Right renal pelvis (tissue), 4 donors: ENCODE measurements at regions not wholly inside any gene's neighbourhood (a gene's known extent, or its start where the extent isn't known, plus 50 kb on each side); places are given as distances from the start of the nearest gene placed in this dataset.
A peak's percentile ranks its signal among the peaks of the same experiment; 100 is the strongest.
"Not testable (repeated sequence)": the region's sequence is repeated elsewhere in the genome, so short reads cannot be mapped to it uniquely, and the experiment has no call there.

Experiments used
- DNase-seq, 4 donors: peaks; one replicate each; pipeline ENCODE4 v3.0.0-alpha.2; 2013; ENCODE audit warnings: low read depth in 4 of 4, low spot score in 3 of 4, missing footprints in 1 of 4

- no peak for DNase-seq
Observed at GRCh38 chr3:8298021-8298954, 203.3 kb upstream of the LMCD1 start.

GRCh38 chr3:8301977-8302735 lies 199.5 kb upstream of the LMCD1 start:
- DNase-seq, result peak; percentile 32 to 51 (median 45)

DNA sequence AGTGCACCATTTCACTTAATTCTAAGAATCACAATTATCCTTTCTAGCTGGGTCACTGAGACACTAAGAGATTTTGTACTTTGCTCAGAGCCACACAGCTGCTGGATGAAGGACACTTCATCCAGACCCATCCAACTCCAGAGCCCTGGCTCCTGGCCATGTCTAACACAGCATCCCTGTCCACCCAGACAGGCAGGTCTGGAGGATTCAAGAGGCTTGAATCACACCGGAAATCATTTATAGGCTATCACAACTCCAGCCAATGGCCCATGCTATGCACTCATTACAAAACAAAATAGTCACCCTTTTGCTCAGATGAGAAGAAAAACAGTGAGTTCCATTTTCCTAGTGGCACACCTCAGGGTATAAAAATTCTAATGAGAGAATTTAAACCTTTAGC lies 198.2 kb upstream of the LMCD1 start:
- no peak for DNase-seq

DNA sequence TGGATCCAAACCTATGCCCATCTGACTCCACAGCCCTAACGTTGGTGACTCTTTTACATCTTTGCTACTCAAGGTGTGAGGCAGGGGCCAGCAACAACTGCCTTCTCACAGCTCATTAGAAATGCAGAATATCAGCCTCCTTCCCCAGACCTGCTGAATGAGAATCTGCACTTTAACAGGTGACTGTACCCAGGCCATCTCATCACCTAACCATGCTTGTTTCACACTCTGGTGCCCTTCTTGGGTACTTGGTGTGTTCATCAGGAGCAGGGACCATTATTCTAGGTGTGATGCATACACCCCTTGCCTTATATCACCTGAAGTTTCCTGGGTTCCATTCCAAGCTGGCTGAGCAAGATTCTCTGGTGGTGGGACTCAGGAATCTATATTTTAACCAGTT lies 196.3 kb upstream of the LMCD1 start:
- no peak for DNase-seq

DNA sequence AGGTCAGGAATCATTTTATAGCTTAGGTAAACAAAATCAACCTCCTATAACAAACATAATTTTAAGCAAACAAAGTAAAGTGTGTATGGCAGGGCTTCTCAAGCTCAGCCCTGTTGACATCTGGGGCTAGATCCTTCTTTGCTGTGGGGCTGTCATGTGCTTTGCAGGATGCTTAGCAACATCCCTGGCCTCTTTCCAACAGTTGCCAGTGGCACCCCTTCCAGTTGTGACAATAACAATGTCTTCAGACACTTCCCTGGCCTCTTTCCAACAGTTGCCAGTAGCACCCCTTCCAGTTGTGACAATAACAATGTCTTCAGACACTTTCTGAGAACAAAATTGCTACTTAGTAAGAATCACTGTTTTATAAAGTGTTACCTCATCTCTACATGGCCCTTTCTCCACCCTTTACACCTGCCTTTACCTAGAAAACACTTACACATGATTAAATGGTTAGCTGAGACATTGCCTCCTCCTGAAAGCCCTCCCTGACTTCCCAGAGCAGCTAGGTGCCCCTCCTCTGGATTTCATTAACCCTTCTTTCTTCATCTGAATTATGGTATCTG lies 194.0 kb upstream of the LMCD1 start:
- no peak for DNase-seq

DNA sequence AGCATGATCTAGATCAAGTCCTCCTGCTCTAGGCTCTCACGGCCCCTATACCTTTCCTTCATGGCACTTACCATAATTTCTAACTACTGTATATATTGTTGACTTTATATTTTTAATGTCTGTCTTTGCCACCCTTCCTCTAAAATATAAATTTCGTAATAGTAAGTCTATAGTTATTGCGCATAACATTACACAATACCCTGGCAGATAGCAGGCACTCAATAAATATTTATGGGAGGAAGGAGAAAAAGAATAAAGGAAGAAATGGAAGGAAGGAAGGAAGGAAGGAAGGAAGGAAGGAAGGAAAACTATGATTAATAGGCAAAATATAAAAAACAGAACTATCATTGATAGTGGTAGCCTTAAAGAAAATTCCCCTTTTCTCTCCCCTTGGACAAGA lies 190.3 kb upstream of the LMCD1 start:
- no peak for DNase-seq

DNA sequence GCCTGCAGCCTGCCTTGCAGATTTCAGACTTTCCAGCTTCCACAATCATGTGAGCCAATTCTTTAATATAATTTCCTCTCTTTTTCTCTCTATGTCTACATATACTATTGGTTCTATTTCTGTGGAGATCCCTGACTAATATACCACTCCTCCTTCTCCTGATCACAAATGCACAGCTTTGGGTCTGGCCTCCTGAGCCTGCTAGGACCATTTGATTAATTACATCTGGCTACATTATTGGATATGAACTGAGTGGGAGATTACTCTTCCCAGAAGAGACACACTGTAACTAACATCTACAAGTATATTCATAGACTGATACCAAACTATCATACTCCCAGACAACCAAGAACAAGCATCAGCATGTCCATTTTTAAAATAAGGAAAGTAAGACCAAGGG lies 188.9 kb upstream of the LMCD1 start:
- no peak for DNase-seq

DNA sequence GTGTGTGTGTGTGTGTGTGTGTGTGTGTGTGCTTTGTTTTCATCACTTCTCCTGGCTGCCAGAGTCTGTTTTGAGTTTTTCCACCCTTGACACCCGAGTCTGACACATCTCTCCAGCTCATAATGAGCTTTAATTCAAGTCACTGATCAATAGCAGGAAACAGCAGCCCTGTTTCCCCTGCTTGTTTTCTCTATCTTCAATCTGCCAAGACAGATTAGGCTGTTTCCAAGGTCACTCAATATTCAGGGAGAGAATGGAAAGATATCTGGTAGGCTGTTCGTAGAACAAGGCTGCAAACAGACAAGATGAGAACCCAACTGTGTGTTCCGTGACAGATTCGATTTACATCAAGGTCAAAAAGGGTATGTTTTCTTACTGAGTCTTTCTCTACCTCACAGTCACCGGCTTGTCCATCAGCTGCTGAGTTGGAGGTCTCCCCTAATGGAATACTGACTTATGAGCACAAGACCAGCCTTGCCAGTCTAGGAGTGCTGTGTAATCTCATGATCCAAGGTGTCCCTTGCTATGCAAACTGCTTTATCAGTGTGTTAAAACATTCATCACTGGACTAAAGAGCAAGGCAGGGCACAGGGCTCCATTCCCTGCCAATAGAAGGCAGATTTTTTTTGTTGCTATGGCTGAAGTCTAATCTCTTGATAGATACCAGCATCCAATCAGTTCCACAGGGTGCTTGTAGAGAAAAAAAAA lies 187.9 kb upstream of the LMCD1 start:
- DNase-seq, result no peak

DNA sequence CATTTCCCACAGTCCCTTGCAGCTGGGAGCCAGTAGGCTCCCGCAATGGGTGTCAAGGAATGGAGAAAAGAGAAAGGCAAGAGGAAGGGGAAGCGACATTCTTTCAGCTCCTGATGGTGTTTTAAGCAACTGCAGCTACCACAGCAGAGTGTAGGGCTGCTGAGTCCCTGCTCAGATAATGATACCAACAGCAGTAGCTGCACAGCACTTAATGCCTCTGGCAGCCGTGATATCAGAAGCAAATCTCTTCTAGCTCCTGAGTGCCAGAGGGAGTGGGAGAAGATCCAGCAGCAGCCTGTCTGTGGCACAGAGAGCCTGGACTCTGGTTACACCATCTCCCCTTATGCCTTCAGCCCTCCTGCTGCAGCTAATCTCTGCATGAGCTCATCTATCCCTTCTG lies 186.1 kb upstream of the LMCD1 start:
- not testable (repeated sequence) for DNase-seq

- no peak for DNase-seq
Observed at GRCh38 chr3:8317661-8318649, 183.7 kb upstream of the LMCD1 start.

GRCh38 chr3:8319935-8320634 lies 181.5 kb upstream of the LMCD1 start:
- no peak for DNase-seq

DNA sequence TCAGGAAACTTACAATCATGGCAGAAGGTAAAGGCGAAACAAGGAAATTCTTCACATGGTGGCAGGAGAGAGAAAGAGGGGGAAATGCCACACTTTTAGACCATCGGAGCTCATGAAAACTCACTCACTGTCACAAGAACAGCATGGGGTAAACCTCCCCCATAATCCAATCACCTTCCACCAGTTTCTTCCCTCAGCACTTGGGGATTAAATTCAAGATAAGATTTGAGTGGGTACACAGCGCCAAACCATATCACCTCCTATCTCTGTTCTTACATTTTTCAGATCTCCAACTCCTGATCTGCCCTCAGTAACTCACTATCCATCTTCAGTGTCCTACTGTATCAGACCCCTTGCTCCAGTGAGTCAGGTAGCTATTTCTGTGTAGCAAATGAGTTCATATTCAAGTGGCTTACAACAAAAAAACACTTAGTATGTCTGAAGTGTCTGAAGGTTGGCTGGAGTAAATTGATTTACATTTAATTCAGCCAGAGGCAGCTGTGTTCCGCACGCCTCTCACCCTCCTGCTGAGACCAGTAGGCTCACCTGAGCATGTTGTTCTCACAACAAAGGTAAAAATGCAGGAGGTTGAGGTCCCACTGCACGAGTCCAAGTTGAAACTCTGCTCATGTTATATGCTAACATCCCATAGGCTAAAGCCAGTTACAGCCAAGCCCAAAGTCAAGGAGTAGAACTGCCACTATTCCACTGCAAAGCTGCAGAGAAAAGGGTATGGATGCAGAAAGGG lies 180.7 kb upstream of the LMCD1 start:
- DNase-seq, result no peak

- DNase-seq, result no peak
Observed at GRCh38 chr3:8324747-8325146, 176.9 kb upstream of the LMCD1 start.

DNA sequence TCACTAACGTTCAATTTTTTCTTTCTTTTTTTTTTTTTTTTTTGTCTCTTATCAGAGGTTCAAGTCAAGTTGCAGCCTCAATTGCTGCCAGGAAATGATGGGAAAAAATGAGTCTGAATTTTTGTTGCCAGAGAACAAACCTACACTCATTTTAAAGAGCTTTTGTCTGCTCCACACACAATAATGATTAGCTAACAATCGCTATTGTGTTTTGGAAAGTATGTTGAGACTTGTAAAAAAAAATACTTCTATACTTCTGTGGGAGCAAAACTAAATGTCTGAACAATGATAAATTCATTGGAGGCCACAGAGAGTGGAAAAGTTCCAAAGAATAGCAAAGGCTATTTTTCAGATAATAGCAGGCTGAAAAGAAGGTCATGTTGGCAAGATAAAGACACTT lies 176.3 kb upstream of the LMCD1 start:
- no peak for DNase-seq

- not testable (repeated sequence) for DNase-seq
Observed at GRCh38 chr3:8325833-8326232, 175.8 kb upstream of the LMCD1 start.

- no peak for DNase-seq
Observed at GRCh38 chr3:8327739-8328138, 173.9 kb upstream of the LMCD1 start.

DNA sequence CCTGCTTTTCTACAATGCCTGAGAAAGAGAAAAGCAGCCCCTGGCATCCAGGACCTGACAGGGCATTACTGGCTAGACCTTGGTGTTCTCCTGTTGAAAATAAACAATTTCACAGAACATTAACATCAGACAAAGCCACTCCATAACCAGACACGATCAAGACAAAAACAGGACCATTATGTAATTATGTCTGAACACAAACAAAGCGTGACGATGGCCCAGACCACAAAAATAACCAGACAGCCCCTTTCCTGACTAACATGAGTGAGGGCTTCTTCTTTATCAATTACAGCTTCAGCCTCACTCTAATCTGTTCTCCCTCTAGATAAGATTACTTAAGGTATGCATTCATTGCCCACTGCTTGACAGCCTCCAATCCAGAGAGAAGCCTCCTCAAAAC lies 172.7 kb upstream of the LMCD1 start:
- no peak for DNase-seq

- DNase-seq, result no peak
Observed at GRCh38 chr3:8329598-8329997, 172.0 kb upstream of the LMCD1 start.
